ENCODE measurements at regions not wholly inside any gene's neighbourhood (a gene's known extent, or its start where the extent isn't known, plus 50 kb on each side); places are given as distances from the start of the nearest gene placed in this dataset.

GRCh38 chr4:111011458-111011857, 388.6 kb upstream of the PITX2 start:
- DNase-seq (no peak), ATAC-seq (ENCODE audit: insufficient read depth, low read depth) (no peak)
- no peaks in the 10 kb centered on the region for H3K36me3 ChIP-seq (ENCODE audit: insufficient read depth, low read length)
- H3K4me3 ChIP-seq (ENCODE audit: low read depth in 1 of 2, low read length in 2 of 2) = no peak overlapping the region
- H3K79me2 ChIP-seq (ENCODE audit: insufficient read depth, low read length) = no peaks in the 10 kb centered on the region
- H3K9ac ChIP-seq (ENCODE audit: low read depth, low read length) = no peak overlapping the region
- H3K4me2 ChIP-seq (ENCODE audit: insufficient read depth, low read length) = no peak overlapping the region
- no peaks in the 10 kb centered on the region for H3K4me1 ChIP-seq (ENCODE audit: insufficient read depth, low read length)
- no peak overlapping the region for H3K27ac ChIP-seq (ENCODE audit: low read length)
- peaks cover 1% of the 10 kb centered on the region for H3K27me3 ChIP-seq (ENCODE audit: insufficient read depth, low read length, poor library complexity)
- TF ChIP-seq EZH2 (IDR thresholded peaks at IDR 0.05; ENCODE audit: borderline replicate concordance, low read depth, low read length, severe bottlenecking) (no peak), CTCF (IDR thresholded peaks at IDR 0.05; ENCODE audit: borderline replicate concordance, extremely low read depth, low read length, poor library complexity, severe bottlenecking) (no peak)
- H3K9me3 ChIP-seq (ENCODE audit: insufficient read depth, low read length, severe bottlenecking) = no peaks in the 10 kb centered on the region
- no peaks in the 10 kb centered on the region for H4K20me1 ChIP-seq (ENCODE audit: insufficient read depth, low read length)
- H2AFZ ChIP-seq (ENCODE audit: low read depth, low read length) = no peak overlapping the region

GRCh38 chr4:111013846-111014245, 391.0 kb upstream of the PITX2 start:
- H3K4me2 ChIP-seq (ENCODE audit: insufficient read depth, low read length) = no peak overlapping the region
- no peak overlapping the region for H3K27ac ChIP-seq (ENCODE audit: low read length)
- H3K27me3 ChIP-seq (ENCODE audit: insufficient read depth, low read length, poor library complexity) = peaks cover 3% of the 10 kb centered on the region
- TF ChIP-seq EZH2 (IDR thresholded peaks at IDR 0.05; ENCODE audit: borderline replicate concordance, low read depth, low read length, severe bottlenecking) (no peak), CTCF (IDR thresholded peaks at IDR 0.05; ENCODE audit: borderline replicate concordance, extremely low read depth, low read length, poor library complexity, severe bottlenecking) (no peak)
- ATAC-seq (ENCODE audit: insufficient read depth, low read depth) (no peak), DNase-seq (no peak)
- H3K79me2 ChIP-seq (ENCODE audit: insufficient read depth, low read length) = no peaks in the 10 kb centered on the region
- no peak overlapping the region for H3K4me3 ChIP-seq (ENCODE audit: low read depth in 1 of 2, low read length in 2 of 2)
- no peak overlapping the region for H3K9ac ChIP-seq (ENCODE audit: low read depth, low read length)
- no peaks in the 10 kb centered on the region for H3K36me3 ChIP-seq (ENCODE audit: insufficient read depth, low read length)
- no peak overlapping the region for H2AFZ ChIP-seq (ENCODE audit: low read depth, low read length)
- H4K20me1 ChIP-seq (ENCODE audit: insufficient read depth, low read length) = no peaks in the 10 kb centered on the region
- no peaks in the 10 kb centered on the region for H3K4me1 ChIP-seq (ENCODE audit: insufficient read depth, low read length)
- no peaks in the 10 kb centered on the region for H3K9me3 ChIP-seq (ENCODE audit: insufficient read depth, low read length, severe bottlenecking)

GRCh38 chr4:111014537-111014936, 391.7 kb upstream of the PITX2 start:
- Histone ChIP-seq H3K4me3 (ENCODE audit: low read depth in 1 of 2, low read length in 2 of 2) (no peak overlapping the region), H3K4me1 (ENCODE audit: insufficient read depth, low read length) (no peaks in the 10 kb centered on the region), H2AFZ (ENCODE audit: low read depth, low read length) (no peak overlapping the region), H3K9me3 (ENCODE audit: insufficient read depth, low read length, severe bottlenecking) (no peaks in the 10 kb centered on the region), H3K4me2 (ENCODE audit: insufficient read depth, low read length) (no peak overlapping the region), H3K79me2 (ENCODE audit: insufficient read depth, low read length) (no peaks in the 10 kb centered on the region), H3K27me3 (ENCODE audit: insufficient read depth, low read length, poor library complexity) (peaks cover 3% of the 10 kb centered on the region), H3K9ac (ENCODE audit: low read depth, low read length) (no peak overlapping the region), H4K20me1 (ENCODE audit: insufficient read depth, low read length) (no peaks in the 10 kb centered on the region), H3K36me3 (ENCODE audit: insufficient read depth, low read length) (no peaks in the 10 kb centered on the region), H3K27ac (ENCODE audit: low read length) (no peak overlapping the region)
- TF ChIP-seq EZH2 (IDR thresholded peaks at IDR 0.05; ENCODE audit: borderline replicate concordance, low read depth, low read length, severe bottlenecking) (no peak), CTCF (IDR thresholded peaks at IDR 0.05; ENCODE audit: borderline replicate concordance, extremely low read depth, low read length, poor library complexity, severe bottlenecking) (no peak)
- ATAC-seq (ENCODE audit: insufficient read depth, low read depth) (no peak), DNase-seq (no peak)

- Histone ChIP-seq H3K4me1 (ENCODE audit: insufficient read depth, low read length) (no peaks in the 10 kb centered on the region), H3K27me3 (ENCODE audit: insufficient read depth, low read length, poor library complexity) (peaks cover 3% of the 10 kb centered on the region), H3K4me2 (ENCODE audit: insufficient read depth, low read length) (no peak overlapping the region), H2AFZ (ENCODE audit: low read depth, low read length) (no peak overlapping the region), H3K36me3 (ENCODE audit: insufficient read depth, low read length) (no peaks in the 10 kb centered on the region), H3K4me3 (ENCODE audit: low read depth in 1 of 2, low read length in 2 of 2) (no peak overlapping the region), H3K9ac (ENCODE audit: low read depth, low read length) (no peak overlapping the region), H3K79me2 (ENCODE audit: insufficient read depth, low read length) (no peaks in the 10 kb centered on the region), H3K27ac (ENCODE audit: low read length) (no peak overlapping the region), H4K20me1 (ENCODE audit: insufficient read depth, low read length) (no peaks in the 10 kb centered on the region), H3K9me3 (ENCODE audit: insufficient read depth, low read length, severe bottlenecking) (no peaks in the 10 kb centered on the region)
- no peak for DNase-seq
- no peak for ATAC-seq (ENCODE audit: insufficient read depth, low read depth)
- no peak for TF ChIP-seq EZH2 (IDR thresholded peaks at IDR 0.05; ENCODE audit: borderline replicate concordance, low read depth, low read length, severe bottlenecking)
- TF ChIP-seq CTCF (IDR thresholded peaks at IDR 0.05; ENCODE audit: borderline replicate concordance, extremely low read depth, low read length, poor library complexity, severe bottlenecking) = no peak
Observed at GRCh38 chr4:111016416-111016815, 393.5 kb upstream of the PITX2 start.

All from DND-41 (cell line).